NT2/D1 (cell line): ENCODE measurements at regions not wholly inside any gene's neighbourhood (a gene's known extent, or its start where the extent isn't known, plus 50 kb on each side); places are given as distances from the start of the nearest gene placed in this dataset.

Source experiments
- SUZ12 ChIP-seq: IDR thresholded peaks from 2 replicates; pipeline ENCODE4 v1.6.1; 2011; ENCODE audit not compliant: insufficient read length, insufficient read depth; ENCODE audit errors: extremely low read depth
- YY1 ChIP-seq: IDR thresholded peaks from 2 replicates; pipeline ENCODE4 v1.6.1; 2011; ENCODE audit not compliant: insufficient read length, insufficient read depth
- ZNF274 ChIP-seq: IDR thresholded peaks from 2 replicates; pipeline ENCODE4 v1.6.1; 2011; ENCODE audit warnings: mild to moderate bottlenecking, low read depth, low read length

- TF ChIP-seq YY1 (no peak), ZNF274 (no peak), SUZ12 (no peak)
Measured at GRCh38 chr11:37942081-37942480, 1344.0 kb upstream of the RAG2 start.
